CD4-positive, alpha-beta T cell (primary cell): ENCODE measurements at regions not wholly inside any gene's neighbourhood (a gene's known extent, or its start where the extent isn't known, plus 50 kb on each side); places are given as distances from the start of the nearest gene placed in this dataset.

Source experiments
- ATAC-seq: fragments of 200-7000 bp; cut with Tn5 transposase; one replicate; pipeline ENCODE4 v1.10.0; 2022; ENCODE audit warnings: mild to moderate bottlenecking; ENCODE audit not compliant: poor library complexity
- CTCF ChIA-PET: fragments of 350-600 bp; sonication (Branson Sonifier 250); formaldehyde crosslinking; loops from one replicate; lab custom pipeline; 2021; ENCODE audit warnings: antibody characterized with exemption, inconsistent platforms; lab: Charles Lee
- POLR2A ChIA-PET: fragments of 350-600 bp; sonication (Branson Sonifier 250); formaldehyde crosslinking; loops from one replicate; lab custom pipeline; 2021; ENCODE audit warnings: antibody characterized with exemption, inconsistent platforms; lab: Charles Lee
- DNase-seq, 14 experiments: peaks; one replicate each; pipeline ENCODE4 v3.0.0-alpha.2; 2013 to 2020; ENCODE audit warnings: mixed read lengths in 2 of 14
- H3K27ac ChIP-seq, 2 donors: one replicate each; pipeline versions ENCODE4 v1.5.1 to v1.7.0; 2013; ENCODE audit warnings: low read length in 2 of 2, low read depth in 1 of 2, mild to moderate bottlenecking in 1 of 2
- H3K27me3 ChIP-seq, 2 experiments: 1 replicate in 1 of 2; 2 replicates in 1 of 2; pipeline versions ENCODE4 v1.6.1 to v1.7.0; 2013; ENCODE audit warnings: low read length in 2 of 2, control low read depth in 1 of 2, mild to moderate bottlenecking in 1 of 2, moderate library complexity in 1 of 2; ENCODE audit not compliant: insufficient read depth in 2 of 2, control insufficient read depth in 1 of 2
- H3K36me3 ChIP-seq: one replicate; pipeline ENCODE4 v1.6.1; 2013; ENCODE audit warnings: low read length, control low read depth; ENCODE audit not compliant: insufficient read depth
- H3K4me1 ChIP-seq: one replicate; pipeline ENCODE4 v1.6.1; 2013; ENCODE audit warnings: low read length, control low read depth; ENCODE audit not compliant: insufficient read depth
- H3K4me3 ChIP-seq: one replicate; pipeline ENCODE4 v1.5.1; 2013; ENCODE audit warnings: mild to moderate bottlenecking, low read length, moderate library complexity
- H3K9me3 ChIP-seq, 2 experiments: 1 replicate in 1 of 2; 2 replicates in 1 of 2; pipeline versions ENCODE4 v1.6.1 to v1.7.0; 2013; ENCODE audit warnings: low read length in 2 of 2, mild to moderate bottlenecking in 2 of 2, control low read depth in 1 of 2, moderate library complexity in 1 of 2; ENCODE audit not compliant: control insufficient read depth in 1 of 2, insufficient read depth in 1 of 2
- H3K27ac Mint-ChIP-seq: one replicate; pipeline ENCODE4 v1.8.0; 2020; ENCODE audit warnings: mixed read lengths
- H3K27me3 Mint-ChIP-seq: one replicate; pipeline ENCODE4 v1.8.0; 2021; ENCODE audit warnings: mixed read lengths
- H3K36me3 Mint-ChIP-seq: one replicate; pipeline ENCODE4 v1.8.0; 2021; ENCODE audit warnings: low read depth, mixed read lengths
- H3K4me1 Mint-ChIP-seq: one replicate; pipeline ENCODE4 v1.8.0; 2021; ENCODE audit warnings: low read depth, mixed read lengths
- H3K4me3 Mint-ChIP-seq: one replicate; pipeline ENCODE4 v1.8.0; 2020; ENCODE audit warnings: mild to moderate bottlenecking, mixed read lengths
- H3K9me3 Mint-ChIP-seq: one replicate; pipeline ENCODE4 v1.8.0; 2020; ENCODE audit warnings: mixed read lengths
- CTCF ChIP-seq: fragments of 200-600 bp; IDR thresholded peaks from one replicate; pipeline ENCODE4 v1.8.0; 2022; ENCODE audit warnings: antibody characterized with exemption, mild to moderate bottlenecking
- intact Hi-C, 2 experiments: fragments of 100-400 bp; cut with DNase I in 1 of 2; cut with micrococcal nuclease in 1 of 2; formaldehyde crosslinking; loops; one replicate each; pipeline versions ENCODE4 v1.15.1 to v1.9.0; 2023 to 2025; cut with DNase I, micrococcal nuclease

- no peaks in the 10 kb centered on the region for H3K9me3 ChIP-seq
- H3K27ac Mint-ChIP-seq: no peak overlapping the region
- POLR2A ChIA-PET: interaction anchor here (1.3 kb wide), 1 partner anchor 14 kb away, joined by 4 read pairs; no protein-coding TSS in a partner anchor
- ATAC-seq: no peak
- H3K9me3 Mint-ChIP-seq: no peaks in the 10 kb centered on the region
- H3K4me3 ChIP-seq: no peak overlapping the region
- H3K4me1 Mint-ChIP-seq: no peaks in the 10 kb centered on the region
- no peak for DNase-seq
- no peaks in the 10 kb centered on the region for H3K36me3 ChIP-seq
- no peak overlapping the region for H3K27ac ChIP-seq
- H3K27me3 ChIP-seq: peaks cover 0 to 4% of the 10 kb centered on the region in 2 experiments
- no peaks in the 10 kb centered on the region for H3K4me1 ChIP-seq
- no peak for TF ChIP-seq CTCF
- intact Hi-C loops: no loop called here
- H3K36me3 Mint-ChIP-seq: no peaks in the 10 kb centered on the region
- CTCF ChIA-PET: no interaction called here
- peaks cover 14% of the 10 kb centered on the region for H3K27me3 Mint-ChIP-seq
- no peak overlapping the region for H3K4me3 Mint-ChIP-seq
Observed at GRCh38 chr7:22900101-22900500, 77.5 kb upstream of the TOMM7 start.

DNA sequence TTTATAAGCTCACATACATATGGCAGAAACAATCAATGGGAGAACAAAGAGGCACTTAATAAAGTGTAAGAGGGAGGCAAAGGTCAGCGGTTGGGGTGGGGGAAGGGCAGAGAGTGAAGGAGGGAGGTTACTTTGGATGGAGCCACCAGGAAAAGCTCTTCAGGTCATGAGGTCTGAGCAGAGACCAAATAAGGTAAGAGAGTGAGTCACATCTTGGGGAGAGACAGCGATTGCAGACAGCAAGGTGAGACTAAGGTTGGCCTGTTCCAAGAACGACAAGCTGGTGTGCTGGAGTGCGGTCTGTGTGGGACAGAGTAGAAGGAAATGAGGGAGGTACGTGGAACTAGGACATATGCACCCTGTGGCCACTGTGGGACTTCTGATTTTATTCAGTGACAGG is 74.3 kb upstream of the TOMM7 start:
- no peak for ATAC-seq
- H3K36me3 ChIP-seq: no peaks in the 10 kb centered on the region
- POLR2A ChIA-PET: no interaction called here
- peaks cover 19% of the 10 kb centered on the region for H3K27me3 Mint-ChIP-seq
- no peaks in the 10 kb centered on the region for H3K4me1 ChIP-seq
- H3K4me3 ChIP-seq: no peak overlapping the region
- H3K4me3 Mint-ChIP-seq: no peak overlapping the region
- no peaks in the 10 kb centered on the region for H3K36me3 Mint-ChIP-seq
- H3K27me3 ChIP-seq: peaks cover 0 to 10% of the 10 kb centered on the region in 2 experiments
- intact Hi-C loops: no loop called here
- H3K27ac Mint-ChIP-seq: no peak overlapping the region
- H3K9me3 ChIP-seq: no peaks in the 10 kb centered on the region
- DNase-seq: no peak
- H3K27ac ChIP-seq: no peak overlapping the region
- no peaks in the 10 kb centered on the region for H3K4me1 Mint-ChIP-seq
- no peaks in the 10 kb centered on the region for H3K9me3 Mint-ChIP-seq
- no peak for TF ChIP-seq CTCF
- CTCF ChIA-PET: no interaction called here

- no peak overlapping the region for H3K4me3 ChIP-seq
- no peaks in the 10 kb centered on the region for H3K4me1 ChIP-seq
- peaks cover 19% of the 10 kb centered on the region for H3K27me3 Mint-ChIP-seq
- H3K27ac ChIP-seq: no peak overlapping the region
- H3K27me3 ChIP-seq: peaks cover 0 to 10% of the 10 kb centered on the region in 2 experiments
- ChIA-PET POLR2A (no interaction called here), CTCF (interaction anchor here (1.1 kb wide), 1 partner anchor 23 kb away, joined by 3 read pairs; no protein-coding TSS in a partner anchor)
- no peak for DNase-seq
- no peak for TF ChIP-seq CTCF
- H3K9me3 ChIP-seq: no peaks in the 10 kb centered on the region
- no peaks in the 10 kb centered on the region for H3K36me3 Mint-ChIP-seq
- no peaks in the 10 kb centered on the region for H3K4me1 Mint-ChIP-seq
- H3K27ac Mint-ChIP-seq: no peak overlapping the region
- intact Hi-C loops: no loop called here
- no peak overlapping the region for H3K4me3 Mint-ChIP-seq
- no peak for ATAC-seq
- H3K9me3 Mint-ChIP-seq: no peaks in the 10 kb centered on the region
- H3K36me3 ChIP-seq: no peaks in the 10 kb centered on the region
Observed at GRCh38 chr7:22895828-22896165, 73.1 kb upstream of the TOMM7 start.
